NCI-H345 treated with DMSO at 0.1 percent for 48 hours (cell line): ENCODE measurements at regions not wholly inside any gene's neighbourhood (a gene's known extent, or its start where the extent isn't known, plus 50 kb on each side); places are given as distances from the start of the nearest gene placed in this dataset.

Source experiments
- DNase-seq: peaks from one replicate; lab custom pipeline; 2025; ENCODE audit not compliant: unreplicated experiment; lab: John Stamatoyannopoulos, UW

GRCh38 chr12:108029051-108029835 lies 99.8 kb upstream of the WSCD2 start:
- no peak for DNase-seq

GRCh38 chr12:108033090-108033489 lies 96.0 kb upstream of the WSCD2 start:
- no peak for DNase-seq

- DNase-seq, result no peak
Observed at GRCh38 chr12:108035372-108035771, 93.7 kb upstream of the WSCD2 start.

- DNase-seq, result no peak
Observed at GRCh38 chr12:108037960-108038359, 91.1 kb upstream of the WSCD2 start.

GRCh38 chr12:108039794-108040193 lies 89.3 kb upstream of the WSCD2 start:
- no peak for DNase-seq

- no peak for DNase-seq
Observed at GRCh38 chr12:108040947-108041346, 88.1 kb upstream of the WSCD2 start.

GRCh38 chr12:108043286-108043685 lies 85.8 kb upstream of the WSCD2 start:
- DNase-seq, result no peak

- no peak for DNase-seq
Observed at GRCh38 chr12:108043750-108044533, 85.1 kb upstream of the WSCD2 start.

- DNase-seq, result no peak
Observed at GRCh38 chr12:108046135-108046534, 83.0 kb upstream of the WSCD2 start.

- no peak for DNase-seq
Observed at GRCh38 chr12:108046650-108047049, 82.4 kb upstream of the WSCD2 start.

GRCh38 chr12:108047071-108047550 lies 82.0 kb upstream of the WSCD2 start:
- no peak for DNase-seq

GRCh38 chr12:108048686-108049085 lies 80.4 kb upstream of the WSCD2 start:
- no peak for DNase-seq

- no peak for DNase-seq
Observed at GRCh38 chr12:108050696-108051095, 78.4 kb upstream of the WSCD2 start.

GRCh38 chr12:108052260-108052659 lies 76.8 kb upstream of the WSCD2 start:
- no peak for DNase-seq

- no peak for DNase-seq
Observed at GRCh38 chr12:108053512-108053911, 75.6 kb upstream of the WSCD2 start.

- no peak for DNase-seq
Observed at GRCh38 chr12:108054496-108054895, 74.6 kb upstream of the WSCD2 start.

GRCh38 chr12:108055141-108055540 lies 73.9 kb upstream of the WSCD2 start:
- DNase-seq, result no peak

- DNase-seq, result no peak
Observed at GRCh38 chr12:108060067-108060466, 69.0 kb upstream of the WSCD2 start.

GRCh38 chr12:108060903-108061302 lies 68.2 kb upstream of the WSCD2 start:
- no peak for DNase-seq

- DNase-seq, result no peak
Observed at GRCh38 chr12:108063192-108063591, 65.9 kb upstream of the WSCD2 start.

- no peak for DNase-seq
Observed at GRCh38 chr12:108065069-108065468, 64.0 kb upstream of the WSCD2 start.
